HEK293 (cell line): ENCODE measurements at regions not wholly inside any gene's neighbourhood (a gene's known extent, or its start where the extent isn't known, plus 50 kb on each side); places are given as distances from the start of the nearest gene placed in this dataset.

ENCODE experiments used
- CTCF ChIA-PET: fragments of 350-600 bp; formaldehyde crosslinking; extraction: SDS; loops from one replicate; lab custom pipeline; 2021; ENCODE audit warnings: antibody characterized with exemption; lab: Yijun Ruan, JAX
- POLR2A ChIA-PET: fragments of 300-600 bp; formaldehyde crosslinking; extraction: SDS; loops from one replicate; lab custom pipeline; 2020; ENCODE audit warnings: antibody characterized with exemption, inconsistent platforms; lab: Yijun Ruan, JAX
- H3K27ac ChIP-seq: fragments of 200-500 bp; sonication (Bioruptor generic); 2 replicates; pipeline ENCODE4 v1.5.1; 2014; ENCODE audit warnings: low read depth, low read length, control low read depth, inconsistent platforms; ENCODE audit errors: extremely low read depth
- H3K36me3 ChIP-seq, 2 experiments: fragments of 200-500 bp in 1 of 2; sonication (Bioruptor generic) in 1 of 2; 1 replicate in 1 of 2; 2 replicates in 1 of 2; pipeline ENCODE4 v1.5.1; 2014 to 2017; ENCODE audit warnings: inconsistent platforms in 2 of 2, low read length in 2 of 2; ENCODE audit not compliant: control insufficient read depth in 2 of 2, insufficient read depth in 1 of 2
- H3K4me1 ChIP-seq: fragments of 200-500 bp; sonication (Bioruptor generic); 2 replicates; pipeline ENCODE4 v1.5.1; 2014; ENCODE audit warnings: mild to moderate bottlenecking, low read length, inconsistent platforms; ENCODE audit not compliant: control insufficient read depth, insufficient read depth
- H3K4me3 ChIP-seq: 2 replicates; pipeline ENCODE4 v1.5.1; 2011; ENCODE audit warnings: low read depth, mild to moderate bottlenecking, control low read depth, low read length, moderate library complexity
- H3K9me3 ChIP-seq: fragments of 200-500 bp; sonication (Bioruptor generic); 2 replicates; pipeline ENCODE4 v1.5.1; 2014; ENCODE audit warnings: low read depth, low read length, inconsistent platforms; ENCODE audit not compliant: control insufficient read depth, insufficient read depth
- HOXA7 ChIP-seq: sonication (generic); formaldehyde crosslinking; IDR thresholded peaks from 2 replicates; pipeline ENCODE4 v1.8.1; 2022; ENCODE audit warnings: missing genetic modification reagents, borderline replicate concordance
- KLF8 ChIP-seq: fragments of 450-650 bp; formaldehyde crosslinking; IDR thresholded peaks from 2 replicates; pipeline ENCODE4 v1.5.1; 2016; ENCODE audit warnings: missing biosample characterization, missing genetic modification characterization
- MEIS1 ChIP-seq: sonication (generic); formaldehyde crosslinking; IDR thresholded peaks from 2 replicates; pipeline ENCODE4 v1.8.1; 2022; ENCODE audit warnings: missing genetic modification reagents, mild to moderate bottlenecking, borderline replicate concordance
- MZF1 ChIP-seq: fragments of 450-650 bp; formaldehyde crosslinking; IDR thresholded peaks from 2 replicates; pipeline ENCODE4 v1.5.1; 2017; ENCODE audit warnings: missing biosample characterization, missing genetic modification characterization, borderline replicate concordance
- REPIN1 ChIP-seq: fragments of 450-650 bp; formaldehyde crosslinking; IDR thresholded peaks from 2 replicates; pipeline ENCODE4 v1.5.1; 2017; ENCODE audit warnings: missing biosample characterization, missing genetic modification characterization, low read depth
- SCRT1 ChIP-seq: fragments of 450-650 bp; formaldehyde crosslinking; IDR thresholded peaks from 2 replicates; pipeline ENCODE4 v1.5.1; 2016; ENCODE audit warnings: missing biosample characterization, missing genetic modification characterization, borderline replicate concordance
- SP3 ChIP-seq: fragments of 450-650 bp; formaldehyde crosslinking; IDR thresholded peaks from 2 replicates; pipeline ENCODE4 v1.5.1; 2016; ENCODE audit warnings: missing biosample characterization, missing genetic modification characterization
- ZEB2 ChIP-seq: fragments of 450-650 bp; formaldehyde crosslinking; IDR thresholded peaks from 2 replicates; pipeline ENCODE4 v1.5.1; 2016; ENCODE audit warnings: missing biosample characterization, missing genetic modification characterization
- ZFHX2 ChIP-seq: fragments of 450-650 bp; formaldehyde crosslinking; conservative IDR thresholded peaks from 2 replicates; pipeline ENCODE4 v1.5.1; 2016; ENCODE audit warnings: missing biosample characterization, missing genetic modification characterization
- ZIC2 ChIP-seq: fragments of 450-650 bp; formaldehyde crosslinking; IDR thresholded peaks from 2 replicates; pipeline ENCODE4 v1.5.1; 2016; ENCODE audit warnings: missing biosample characterization, missing genetic modification characterization
- ZNF18 ChIP-seq: fragments of 450-650 bp; formaldehyde crosslinking; IDR thresholded peaks from 2 replicates; pipeline ENCODE4 v1.5.1; 2016; ENCODE audit warnings: missing biosample characterization, missing genetic modification characterization
- ZNF280C ChIP-seq: fragments of 450-650 bp; formaldehyde crosslinking; IDR thresholded peaks from 2 replicates; pipeline ENCODE4 v1.5.1; 2016; ENCODE audit warnings: missing biosample characterization, missing genetic modification characterization
- ZNF433 ChIP-seq: fragments of 450-650 bp; formaldehyde crosslinking; IDR thresholded peaks from 2 replicates; pipeline ENCODE4 v1.5.1; 2016; ENCODE audit warnings: missing biosample characterization, missing genetic modification characterization, low read depth
- ZNF571 ChIP-seq: fragments of 450-650 bp; formaldehyde crosslinking; IDR thresholded peaks from 2 replicates; pipeline ENCODE4 v1.5.0; 2017; ENCODE audit warnings: missing biosample characterization, missing genetic modification characterization
- ZNF624 ChIP-seq: fragments of 450-650 bp; formaldehyde crosslinking; IDR thresholded peaks from 2 replicates; pipeline ENCODE4 v1.5.1; 2017; ENCODE audit warnings: missing biosample characterization, missing genetic modification characterization
- ZNF777 ChIP-seq: fragments of 450-650 bp; formaldehyde crosslinking; IDR thresholded peaks from 2 replicates; pipeline ENCODE4 v1.5.1; 2017; ENCODE audit warnings: missing biosample characterization, missing genetic modification characterization, borderline replicate concordance
- ZXDB ChIP-seq: fragments of 450-650 bp; formaldehyde crosslinking; IDR thresholded peaks from 2 replicates; pipeline ENCODE4 v1.5.1; 2016; ENCODE audit warnings: missing biosample characterization, missing genetic modification characterization
- TF ChIP-seq, protein P1 (sequence below): fragments of 450-650 bp; formaldehyde crosslinking; optimal IDR thresholded peaks from 2 replicates; pipeline ENCODE3; 2016; ENCODE audit warnings: missing biosample characterization, mild to moderate bottlenecking, missing genetic modification characterization
- TF ChIP-seq, protein P2 (sequence below): fragments of 450-650 bp; formaldehyde crosslinking; IDR thresholded peaks from 2 replicates; pipeline ENCODE4 v1.5.1; 2016; ENCODE audit warnings: missing biosample characterization, missing genetic modification characterization
- TF ChIP-seq, protein P3 (sequence below): fragments of 450-650 bp; formaldehyde crosslinking; IDR thresholded peaks from 2 replicates; pipeline ENCODE4 v1.5.1; 2017; ENCODE audit warnings: missing biosample characterization, missing genetic modification characterization

GRCh38 chr1:43108080-43108479 is 64.0 kb downstream of the EBNA1BP2 start:
- ChIA-PET CTCF (no interaction called here), POLR2A (no interaction called here)
- no peak overlapping the region for H3K4me3 ChIP-seq
- TF ChIP-seq REPIN1 (tag by site-specific recombination) (no peak), ZEB2 (tag by site-specific recombination) (no peak)
- H3K36me3 ChIP-seq, result no peaks in the 10 kb centered on the region
- H3K27ac ChIP-seq, result no peak overlapping the region
- no peaks in the 10 kb centered on the region for H3K4me1 ChIP-seq
- no peaks in the 10 kb centered on the region for H3K9me3 ChIP-seq

DNA sequence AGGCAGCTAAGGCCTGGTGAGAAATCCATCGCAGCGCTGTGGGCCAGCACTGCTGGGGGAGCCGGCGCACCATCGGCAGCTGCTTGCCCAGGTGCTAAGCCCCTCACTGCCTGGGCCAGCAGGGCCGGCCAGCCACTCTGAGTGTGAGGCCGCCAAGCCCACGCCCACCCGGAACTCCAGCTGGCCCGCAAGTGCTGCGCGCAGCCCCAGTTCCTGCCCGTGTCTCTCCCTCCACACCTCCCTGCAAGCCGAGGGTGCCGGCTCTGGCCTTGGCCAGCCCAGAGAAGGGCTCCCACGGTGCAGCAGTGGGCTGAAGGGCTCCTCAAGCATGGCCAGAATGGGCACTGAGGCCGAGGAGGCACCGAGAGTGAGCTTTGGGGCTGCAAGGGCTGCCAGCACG is 64.4 kb downstream of the EBNA1BP2 start:
- Histone ChIP-seq H3K4me3 (no peak overlapping the region), H3K36me3 (no peaks in the 10 kb centered on the region), H3K4me1 (no peaks in the 10 kb centered on the region), H3K9me3 (no peaks in the 10 kb centered on the region), H3K27ac (no peak overlapping the region)
- TF ChIP-seq ZXDB (tag by site-specific recombination) (no peak), ZNF777 (tag by site-specific recombination) (no peak), ZIC2 (tag by site-specific recombination) (no peak), SCRT1 (no peak), ZNF280C (no peak), MEIS1 (CRISPR knock-in tag) (no peak), ZNF624 (no peak), ZNF18 (tag by site-specific recombination) (no peak), ZNF433 (tag by site-specific recombination) (no peak), KLF8 (tag by site-specific recombination) (no peak), SP3 (tag by site-specific recombination) (no peak), ZFHX2 (tag by site-specific recombination) (no peak), HOXA7 (CRISPR knock-in tag) (no peak), MZF1 (tag by site-specific recombination) (no peak), ZNF571 (tag by site-specific recombination) (no peak)
- TF ChIP-seq, protein P1, sequence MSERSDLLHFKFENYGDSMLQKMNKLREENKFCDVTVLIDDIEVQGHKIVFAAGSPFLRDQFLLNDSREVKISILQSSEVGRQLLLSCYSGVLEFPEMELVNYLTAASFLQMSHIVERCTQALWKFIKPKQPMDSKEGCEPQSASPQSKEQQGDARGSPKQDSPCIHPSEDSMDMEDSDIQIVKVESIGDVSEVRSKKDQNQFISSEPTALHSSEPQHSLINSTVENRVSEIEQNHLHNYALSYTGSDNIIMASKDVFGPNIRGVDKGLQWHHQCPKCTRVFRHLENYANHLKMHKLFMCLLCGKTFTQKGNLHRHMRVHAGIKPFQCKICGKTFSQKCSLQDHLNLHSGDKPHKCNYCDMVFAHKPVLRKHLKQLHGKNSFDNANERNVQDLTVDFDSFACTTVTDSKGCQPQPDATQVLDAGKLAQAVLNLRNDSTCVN (tag by site-specific recombination), result no peak
- TF ChIP-seq, protein P2, sequence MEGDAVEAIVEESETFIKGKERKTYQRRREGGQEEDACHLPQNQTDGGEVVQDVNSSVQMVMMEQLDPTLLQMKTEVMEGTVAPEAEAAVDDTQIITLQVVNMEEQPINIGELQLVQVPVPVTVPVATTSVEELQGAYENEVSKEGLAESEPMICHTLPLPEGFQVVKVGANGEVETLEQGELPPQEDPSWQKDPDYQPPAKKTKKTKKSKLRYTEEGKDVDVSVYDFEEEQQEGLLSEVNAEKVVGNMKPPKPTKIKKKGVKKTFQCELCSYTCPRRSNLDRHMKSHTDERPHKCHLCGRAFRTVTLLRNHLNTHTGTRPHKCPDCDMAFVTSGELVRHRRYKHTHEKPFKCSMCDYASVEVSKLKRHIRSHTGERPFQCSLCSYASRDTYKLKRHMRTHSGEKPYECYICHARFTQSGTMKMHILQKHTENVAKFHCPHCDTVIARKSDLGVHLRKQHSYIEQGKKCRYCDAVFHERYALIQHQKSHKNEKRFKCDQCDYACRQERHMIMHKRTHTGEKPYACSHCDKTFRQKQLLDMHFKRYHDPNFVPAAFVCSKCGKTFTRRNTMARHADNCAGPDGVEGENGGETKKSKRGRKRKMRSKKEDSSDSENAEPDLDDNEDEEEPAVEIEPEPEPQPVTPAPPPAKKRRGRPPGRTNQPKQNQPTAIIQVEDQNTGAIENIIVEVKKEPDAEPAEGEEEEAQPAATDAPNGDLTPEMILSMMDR (tag by site-specific recombination), result no peak
- TF ChIP-seq, protein P3, sequence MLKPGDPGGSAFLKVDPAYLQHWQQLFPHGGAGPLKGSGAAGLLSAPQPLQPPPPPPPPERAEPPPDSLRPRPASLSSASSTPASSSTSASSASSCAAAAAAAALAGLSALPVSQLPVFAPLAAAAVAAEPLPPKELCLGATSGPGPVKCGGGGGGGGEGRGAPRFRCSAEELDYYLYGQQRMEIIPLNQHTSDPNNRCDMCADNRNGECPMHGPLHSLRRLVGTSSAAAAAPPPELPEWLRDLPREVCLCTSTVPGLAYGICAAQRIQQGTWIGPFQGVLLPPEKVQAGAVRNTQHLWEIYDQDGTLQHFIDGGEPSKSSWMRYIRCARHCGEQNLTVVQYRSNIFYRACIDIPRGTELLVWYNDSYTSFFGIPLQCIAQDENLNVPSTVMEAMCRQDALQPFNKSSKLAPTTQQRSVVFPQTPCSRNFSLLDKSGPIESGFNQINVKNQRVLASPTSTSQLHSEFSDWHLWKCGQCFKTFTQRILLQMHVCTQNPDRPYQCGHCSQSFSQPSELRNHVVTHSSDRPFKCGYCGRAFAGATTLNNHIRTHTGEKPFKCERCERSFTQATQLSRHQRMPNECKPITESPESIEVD (tag by site-specific recombination), result no peak
- POLR2A ChIA-PET, result no interaction called here
- CTCF ChIA-PET, result no interaction called here
